ENCODE measurements at regions not wholly inside any gene's neighbourhood (a gene's known extent, or its start where the extent isn't known, plus 50 kb on each side); places are given as distances from the start of the nearest gene placed in this dataset.
"Not testable (repeated sequence)": the region's sequence is repeated elsewhere in the genome, so short reads cannot be mapped to it uniquely, and the experiment has no call there.

- H3K27me3 ChIP-seq (ENCODE audit: control insufficient read depth in 3 of 3, insufficient read depth in 3 of 3, low read length in 3 of 3) = no peaks in the 10 kb centered on the region
- no peak overlapping the region for H3K27ac ChIP-seq (ENCODE audit: low read depth, low read length)
- H3K4me1 ChIP-seq (ENCODE audit: control insufficient read depth in 3 of 3, insufficient read depth in 3 of 3, low read length in 3 of 3) = no peaks in the 10 kb centered on the region
- no peaks in the 10 kb centered on the region for H3K36me3 ChIP-seq (ENCODE audit: control insufficient read depth in 3 of 3, insufficient read depth in 3 of 3, low read length in 3 of 3)
- no peak overlapping the region for H3K9ac ChIP-seq (ENCODE audit: low read depth in 1 of 3, low read length in 3 of 3)
- H3K9me3 ChIP-seq (ENCODE audit: control insufficient read depth in 3 of 3, low read length in 3 of 3) = no peaks in the 10 kb centered on the region
- H3K4me3 ChIP-seq (ENCODE audit: low read length in 3 of 3) = no peak overlapping the region
These were observed 656.9 kb downstream of the MTRR start for GRCh38 chr5:8525819-8526218.

DNA sequence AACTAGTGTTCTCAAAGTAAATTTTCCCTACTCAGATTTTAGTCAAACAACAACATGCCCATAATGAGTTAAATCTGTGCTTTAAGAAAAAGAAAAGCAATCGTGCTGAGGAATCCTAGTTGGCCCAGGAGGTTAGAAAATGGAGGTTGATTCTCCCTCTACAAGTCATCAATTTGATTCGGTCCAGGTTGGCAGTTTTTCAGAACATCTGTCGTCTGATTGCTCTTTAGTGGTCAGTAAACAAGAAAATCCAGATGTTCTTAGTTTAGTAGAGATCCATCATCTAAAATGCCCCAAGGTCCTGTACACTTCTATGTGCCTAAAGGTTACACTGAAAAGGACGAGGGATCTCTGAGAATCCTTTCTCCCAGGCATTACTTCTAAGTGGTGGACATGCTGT is 659.2 kb downstream of the MTRR start:
- H3K4me3 ChIP-seq (ENCODE audit: low read length in 3 of 3) = no peak overlapping the region
- H3K9ac ChIP-seq (ENCODE audit: low read depth in 1 of 3, low read length in 3 of 3) = no peak overlapping the region
- H3K27ac ChIP-seq (ENCODE audit: low read depth, low read length) = no peak overlapping the region
- H3K9me3 ChIP-seq (ENCODE audit: control insufficient read depth in 3 of 3, low read length in 3 of 3) = no peaks in the 10 kb centered on the region
- H3K4me1 ChIP-seq (ENCODE audit: control insufficient read depth in 3 of 3, insufficient read depth in 3 of 3, low read length in 3 of 3) = no peaks in the 10 kb centered on the region
- no peaks in the 10 kb centered on the region for H3K27me3 ChIP-seq (ENCODE audit: control insufficient read depth in 3 of 3, insufficient read depth in 3 of 3, low read length in 3 of 3)
- H3K36me3 ChIP-seq (ENCODE audit: control insufficient read depth in 3 of 3, insufficient read depth in 3 of 3, low read length in 3 of 3) = no peaks in the 10 kb centered on the region

DNA sequence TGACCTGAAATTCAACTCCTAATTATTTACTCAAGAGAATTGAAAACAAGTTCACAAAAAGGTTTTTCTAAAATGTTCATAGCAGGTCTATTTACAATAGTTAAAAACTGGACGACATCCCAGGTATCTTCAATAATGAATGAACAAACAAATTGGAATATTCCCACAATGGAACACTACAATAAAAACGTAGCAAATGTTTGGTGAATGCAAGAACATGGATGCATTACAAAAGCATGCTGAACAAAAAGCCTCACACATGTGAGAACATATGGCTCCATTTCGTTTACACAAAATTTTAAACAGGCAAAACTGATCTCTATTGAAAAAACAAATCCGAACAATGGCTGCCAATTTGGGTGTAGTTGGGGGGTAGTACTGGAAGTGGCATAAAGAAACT is 669.9 kb downstream of the MTRR start:
- Histone ChIP-seq H3K9ac (ENCODE audit: low read depth in 1 of 3, low read length in 3 of 3) (no peak overlapping the region), H3K27ac (ENCODE audit: low read depth, low read length) (no peak overlapping the region), H3K9me3 (ENCODE audit: control insufficient read depth in 3 of 3, low read length in 3 of 3) (no peaks in the 10 kb centered on the region), H3K4me3 (ENCODE audit: low read length in 3 of 3) (no peak overlapping the region), H3K27me3 (ENCODE audit: control insufficient read depth in 3 of 3, insufficient read depth in 3 of 3, low read length in 3 of 3) (no peaks in the 10 kb centered on the region), H3K4me1 (ENCODE audit: control insufficient read depth in 3 of 3, insufficient read depth in 3 of 3, low read length in 3 of 3) (no peaks in the 10 kb centered on the region), H3K36me3 (ENCODE audit: control insufficient read depth in 3 of 3, insufficient read depth in 3 of 3, low read length in 3 of 3) (no peaks in the 10 kb centered on the region)

- H3K9ac ChIP-seq (ENCODE audit: low read depth in 1 of 3, low read length in 3 of 3) = no peak overlapping the region
- no peaks in the 10 kb centered on the region for H3K36me3 ChIP-seq (ENCODE audit: control insufficient read depth in 3 of 3, insufficient read depth in 3 of 3, low read length in 3 of 3)
- H3K4me3 ChIP-seq (ENCODE audit: low read length in 3 of 3) = no peak overlapping the region
- H3K27me3 ChIP-seq (ENCODE audit: control insufficient read depth in 3 of 3, insufficient read depth in 3 of 3, low read length in 3 of 3) = no peaks in the 10 kb centered on the region
- no peak overlapping the region for H3K27ac ChIP-seq (ENCODE audit: low read depth, low read length)
- no peaks in the 10 kb centered on the region for H3K4me1 ChIP-seq (ENCODE audit: control insufficient read depth in 3 of 3, insufficient read depth in 3 of 3, low read length in 3 of 3)
- no peaks in the 10 kb centered on the region for H3K9me3 ChIP-seq (ENCODE audit: control insufficient read depth in 3 of 3, low read length in 3 of 3)
These were observed 671.4 kb downstream of the MTRR start for GRCh38 chr5:8540317-8540716.

- Histone ChIP-seq H3K27ac (ENCODE audit: low read depth, low read length) (no peak overlapping the region), H3K36me3 (ENCODE audit: control insufficient read depth in 3 of 3, insufficient read depth in 3 of 3, low read length in 3 of 3) (no peaks in the 10 kb centered on the region), H3K9ac (ENCODE audit: low read depth in 1 of 3, low read length in 3 of 3) (no peak overlapping the region), H3K9me3 (ENCODE audit: control insufficient read depth in 3 of 3, low read length in 3 of 3) (peaks cover 3% of the 10 kb centered on the region in 3 donors), H3K4me3 (ENCODE audit: low read length in 3 of 3) (no peak overlapping the region), H3K4me1 (ENCODE audit: control insufficient read depth in 3 of 3, insufficient read depth in 3 of 3, low read length in 3 of 3) (no peaks in the 10 kb centered on the region), H3K27me3 (ENCODE audit: control insufficient read depth in 3 of 3, insufficient read depth in 3 of 3, low read length in 3 of 3) (no peaks in the 10 kb centered on the region)
These were observed 682.0 kb downstream of the MTRR start for GRCh38 chr5:8550921-8551320.

DNA sequence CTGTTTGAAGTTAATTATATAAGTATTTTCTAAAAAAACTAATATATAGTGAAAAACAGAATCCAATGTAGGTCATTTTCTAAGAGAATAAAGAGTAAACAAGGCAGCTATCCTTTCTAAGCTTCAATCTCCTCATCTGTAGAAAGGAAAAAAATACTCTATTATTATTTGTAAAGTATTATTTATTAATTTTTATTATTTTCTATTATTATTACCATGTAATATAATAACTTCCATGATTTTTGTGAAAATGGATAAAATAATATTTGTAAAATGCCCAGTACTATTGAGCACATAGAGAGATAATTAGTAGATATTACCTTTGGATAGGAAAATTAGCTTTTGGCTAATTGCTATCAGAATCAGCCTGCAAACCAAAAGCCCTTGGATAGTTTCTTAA is 684.4 kb downstream of the MTRR start:
- peaks cover 3% of the 10 kb centered on the region in 3 donors for H3K9me3 ChIP-seq (ENCODE audit: control insufficient read depth in 3 of 3, low read length in 3 of 3)
- H3K4me1 ChIP-seq (ENCODE audit: control insufficient read depth in 3 of 3, insufficient read depth in 3 of 3, low read length in 3 of 3) = no peaks in the 10 kb centered on the region
- no peak overlapping the region for H3K4me3 ChIP-seq (ENCODE audit: low read length in 3 of 3)
- no peaks in the 10 kb centered on the region for H3K27me3 ChIP-seq (ENCODE audit: control insufficient read depth in 3 of 3, insufficient read depth in 3 of 3, low read length in 3 of 3)
- H3K36me3 ChIP-seq (ENCODE audit: control insufficient read depth in 3 of 3, insufficient read depth in 3 of 3, low read length in 3 of 3) = no peaks in the 10 kb centered on the region
- no peak overlapping the region for H3K9ac ChIP-seq (ENCODE audit: low read depth in 1 of 3, low read length in 3 of 3)
- H3K27ac ChIP-seq (ENCODE audit: low read depth, low read length) = no peak overlapping the region

DNA sequence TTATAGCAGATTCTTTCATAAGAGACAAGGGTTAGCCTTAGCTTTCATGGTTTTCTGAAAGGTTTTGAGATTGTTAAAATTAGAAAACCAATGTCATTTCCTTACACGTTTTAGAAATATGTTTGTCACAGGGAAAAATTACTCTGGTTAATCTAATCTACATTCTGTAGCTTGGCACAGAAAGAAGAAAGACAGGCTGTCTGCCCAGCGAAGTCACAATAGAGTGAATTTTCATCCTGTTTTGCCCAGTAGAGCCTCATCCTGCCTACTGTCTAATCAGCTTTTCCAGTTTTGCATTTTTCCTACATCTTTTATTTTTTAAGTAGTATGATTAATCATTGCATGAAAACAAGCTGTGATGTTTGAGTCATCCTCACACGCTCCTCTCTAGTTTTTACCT is 688.8 kb downstream of the MTRR start:
- H3K36me3 ChIP-seq (ENCODE audit: control insufficient read depth in 3 of 3, insufficient read depth in 3 of 3, low read length in 3 of 3) = no peaks in the 10 kb centered on the region
- no peaks in the 10 kb centered on the region for H3K27me3 ChIP-seq (ENCODE audit: control insufficient read depth in 3 of 3, insufficient read depth in 3 of 3, low read length in 3 of 3)
- H3K27ac ChIP-seq (ENCODE audit: low read depth, low read length) = no peak overlapping the region
- H3K4me1 ChIP-seq (ENCODE audit: control insufficient read depth in 3 of 3, insufficient read depth in 3 of 3, low read length in 3 of 3) = no peaks in the 10 kb centered on the region
- no peak overlapping the region for H3K9ac ChIP-seq (ENCODE audit: low read depth in 1 of 3, low read length in 3 of 3)
- peaks cover 3% of the 10 kb centered on the region in 3 donors for H3K9me3 ChIP-seq (ENCODE audit: control insufficient read depth in 3 of 3, low read length in 3 of 3)
- H3K4me3 ChIP-seq (ENCODE audit: low read length in 3 of 3) = no peak overlapping the region

GRCh38 chr5:8560776-8561175 is 691.8 kb downstream of the MTRR start:
- Histone ChIP-seq H3K27me3 (ENCODE audit: control insufficient read depth in 3 of 3, insufficient read depth in 3 of 3, low read length in 3 of 3) (no peaks in the 10 kb centered on the region), H3K9me3 (ENCODE audit: control insufficient read depth in 3 of 3, low read length in 3 of 3) (no peaks in the 10 kb centered on the region), H3K4me1 (ENCODE audit: control insufficient read depth in 3 of 3, insufficient read depth in 3 of 3, low read length in 3 of 3) (no peaks in the 10 kb centered on the region), H3K27ac (ENCODE audit: low read depth, low read length) (no peak overlapping the region), H3K4me3 (ENCODE audit: low read length in 3 of 3) (no peak overlapping the region), H3K9ac (ENCODE audit: low read depth in 1 of 3, low read length in 3 of 3) (no peak overlapping the region), H3K36me3 (ENCODE audit: control insufficient read depth in 3 of 3, insufficient read depth in 3 of 3, low read length in 3 of 3) (no peaks in the 10 kb centered on the region)

DNA sequence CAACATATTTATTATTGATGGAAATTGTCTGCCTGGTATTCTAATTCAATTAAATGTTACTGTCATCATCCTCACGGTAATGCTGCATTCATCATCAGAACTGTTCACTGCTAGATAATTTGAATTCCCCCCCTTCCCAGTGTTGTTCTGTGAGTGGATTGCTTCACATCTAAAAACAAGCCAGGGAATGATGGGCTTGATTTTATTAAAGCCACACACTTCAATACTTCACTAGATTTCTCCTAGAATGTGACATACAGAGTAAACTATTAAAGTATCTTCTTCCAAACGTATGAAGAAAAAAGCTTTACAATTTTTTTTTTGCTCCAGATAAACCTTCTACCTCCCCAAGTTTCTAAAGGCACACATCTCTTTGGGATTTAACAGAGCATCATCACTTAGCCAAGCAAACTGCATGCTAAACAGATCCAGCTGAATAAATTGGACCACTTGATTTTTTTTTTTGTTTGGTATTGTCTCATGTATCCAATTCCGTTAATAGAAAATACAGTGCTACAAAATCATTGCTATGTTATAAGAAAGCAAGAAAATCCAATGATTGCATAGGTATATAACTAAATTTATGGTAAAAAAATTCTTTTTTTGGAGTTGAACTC is 692.4 kb downstream of the MTRR start:
- H3K4me3 ChIP-seq (ENCODE audit: low read length in 3 of 3) = no peak overlapping the region
- no peaks in the 10 kb centered on the region for H3K36me3 ChIP-seq (ENCODE audit: control insufficient read depth in 3 of 3, insufficient read depth in 3 of 3, low read length in 3 of 3)
- no peaks in the 10 kb centered on the region for H3K4me1 ChIP-seq (ENCODE audit: control insufficient read depth in 3 of 3, insufficient read depth in 3 of 3, low read length in 3 of 3)
- no peaks in the 10 kb centered on the region for H3K9me3 ChIP-seq (ENCODE audit: control insufficient read depth in 3 of 3, low read length in 3 of 3)
- no peak overlapping the region for H3K9ac ChIP-seq (ENCODE audit: low read depth in 1 of 3, low read length in 3 of 3)
- no peak overlapping the region for H3K27ac ChIP-seq (ENCODE audit: low read depth, low read length)
- H3K27me3 ChIP-seq (ENCODE audit: control insufficient read depth in 3 of 3, insufficient read depth in 3 of 3, low read length in 3 of 3) = no peaks in the 10 kb centered on the region

DNA sequence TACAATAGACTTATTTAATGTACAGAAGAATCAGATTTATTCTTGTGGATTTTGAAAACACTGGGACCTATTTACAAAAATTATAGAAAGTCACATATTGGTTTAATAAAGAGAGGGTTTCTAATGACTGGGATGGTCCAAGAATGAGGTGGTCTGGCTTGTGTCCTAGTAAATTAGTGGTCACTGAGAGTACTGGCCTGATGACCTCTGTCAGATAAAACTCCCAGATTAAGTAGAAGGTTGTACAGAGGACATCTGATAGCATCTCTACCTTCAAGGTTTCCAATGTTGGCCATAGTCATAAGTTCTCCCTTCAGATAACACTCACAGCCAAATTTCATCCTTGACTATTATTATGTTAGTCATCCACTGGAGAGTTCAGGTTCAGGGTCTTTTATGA is 692.9 kb downstream of the MTRR start:
- Histone ChIP-seq H3K4me3 (ENCODE audit: low read length in 3 of 3) (no peak overlapping the region), H3K9me3 (ENCODE audit: control insufficient read depth in 3 of 3, low read length in 3 of 3) (no peaks in the 10 kb centered on the region), H3K27me3 (ENCODE audit: control insufficient read depth in 3 of 3, insufficient read depth in 3 of 3, low read length in 3 of 3) (no peaks in the 10 kb centered on the region), H3K36me3 (ENCODE audit: control insufficient read depth in 3 of 3, insufficient read depth in 3 of 3, low read length in 3 of 3) (no peaks in the 10 kb centered on the region), H3K4me1 (ENCODE audit: control insufficient read depth in 3 of 3, insufficient read depth in 3 of 3, low read length in 3 of 3) (no peaks in the 10 kb centered on the region), H3K9ac (ENCODE audit: low read depth in 1 of 3, low read length in 3 of 3) (no peak overlapping the region), H3K27ac (ENCODE audit: low read depth, low read length) (no peak overlapping the region)

- H3K4me1 ChIP-seq (ENCODE audit: control insufficient read depth in 3 of 3, insufficient read depth in 3 of 3, low read length in 3 of 3); H3K9ac ChIP-seq (ENCODE audit: low read depth in 1 of 3, low read length in 3 of 3); H3K36me3 ChIP-seq (ENCODE audit: control insufficient read depth in 3 of 3, insufficient read depth in 3 of 3, low read length in 3 of 3); H3K4me3 ChIP-seq (ENCODE audit: low read length in 3 of 3); H3K9me3 ChIP-seq (ENCODE audit: control insufficient read depth in 3 of 3, low read length in 3 of 3); H3K27me3 ChIP-seq (ENCODE audit: control insufficient read depth in 3 of 3, insufficient read depth in 3 of 3, low read length in 3 of 3); H3K27ac ChIP-seq (ENCODE audit: low read depth, low read length): not testable (repeated sequence)
These were observed 694.6 kb downstream of the MTRR start for GRCh38 chr5:8563540-8563939.

Data from skeletal muscle tissue (tissue), 3 donors.